Glutamatergic neuron (in vitro differentiated cells): ENCODE measurements at regions not wholly inside any gene's neighbourhood (a gene's known extent, or its start where the extent isn't known, plus 50 kb on each side); places are given as distances from the start of the nearest gene placed in this dataset.

Experiments used
- DNase-seq: peaks from one replicate; pipeline ENCODE4 v3.0.0; 2022
- H3K27ac Mint-ChIP-seq: one replicate; pipeline ENCODE4 v1.8.0; 2020; ENCODE audit warnings: mild to moderate bottlenecking, mixed read lengths, inconsistent platforms; ENCODE audit not compliant: unreplicated experiment
- H3K27me3 Mint-ChIP-seq: one replicate; pipeline ENCODE4 v1.8.0; 2020; ENCODE audit warnings: mild to moderate bottlenecking, moderate library complexity, mixed read lengths, inconsistent platforms; ENCODE audit not compliant: unreplicated experiment
- H3K36me3 Mint-ChIP-seq: one replicate; pipeline ENCODE4 v1.8.0; 2020; ENCODE audit warnings: mild to moderate bottlenecking, mixed read lengths, inconsistent platforms; ENCODE audit not compliant: unreplicated experiment
- H3K4me1 Mint-ChIP-seq: one replicate; pipeline ENCODE4 v1.8.0; 2020; ENCODE audit warnings: mild to moderate bottlenecking, low read depth, mixed read lengths, inconsistent platforms; ENCODE audit not compliant: unreplicated experiment
- H3K4me3 Mint-ChIP-seq: one replicate; pipeline ENCODE4 v1.8.0; 2020; ENCODE audit warnings: mild to moderate bottlenecking, mixed read lengths, inconsistent platforms; ENCODE audit not compliant: unreplicated experiment
- H3K9me3 Mint-ChIP-seq: one replicate; pipeline ENCODE4 v1.8.0; 2020; ENCODE audit warnings: mild to moderate bottlenecking, moderate library complexity, mixed read lengths, inconsistent platforms; ENCODE audit not compliant: unreplicated experiment
- CTCF ChIP-seq: fragments of 200-600 bp; sonication (generic); IDR thresholded peaks from one replicate; pipeline ENCODE4 v1.5.0; 2021; ENCODE audit not compliant: partially characterized antibody, unreplicated experiment

GRCh38 chr1:238360474-238360873 is 469.8 kb upstream of the ZP4 start:
- no peak overlapping the region for H3K27ac Mint-ChIP-seq
- H3K9me3 Mint-ChIP-seq, result no peaks in the 10 kb centered on the region
- TF ChIP-seq CTCF, result no peak
- H3K4me3 Mint-ChIP-seq, result no peak overlapping the region
- no peaks in the 10 kb centered on the region for H3K27me3 Mint-ChIP-seq
- DNase-seq, result no peak
- peaks cover 1% of the 10 kb centered on the region for H3K36me3 Mint-ChIP-seq
- H3K4me1 Mint-ChIP-seq, result no peaks in the 10 kb centered on the region

DNA sequence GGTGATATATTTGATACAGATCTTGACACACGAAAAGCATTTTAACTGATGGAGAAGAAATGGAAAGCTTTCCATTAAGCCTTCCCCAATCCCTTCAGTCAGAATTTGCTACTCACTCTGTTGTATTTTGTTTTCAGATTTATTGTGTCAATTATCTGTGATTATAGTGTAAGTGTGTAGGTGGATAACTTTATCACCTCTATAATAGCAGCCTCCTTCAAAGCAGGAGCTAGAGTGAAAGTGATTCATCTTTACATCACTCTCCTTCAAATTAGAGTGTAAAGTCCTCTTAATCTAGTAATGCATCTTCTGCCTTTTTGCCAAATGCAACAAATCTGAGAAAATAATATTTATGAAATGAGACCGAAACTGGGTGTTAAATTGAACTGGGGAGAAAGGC is 459.7 kb upstream of the ZP4 start:
- Mint-ChIP-seq H3K36me3 (peaks cover 3% of the 10 kb centered on the region), H3K27me3 (peaks cover 4% of the 10 kb centered on the region), H3K9me3 (peaks cover 2% of the 10 kb centered on the region), H3K27ac (no peak overlapping the region), H3K4me1 (no peaks in the 10 kb centered on the region), H3K4me3 (no peak overlapping the region)
- TF ChIP-seq CTCF, result no peak
- DNase-seq, result no peak

DNA sequence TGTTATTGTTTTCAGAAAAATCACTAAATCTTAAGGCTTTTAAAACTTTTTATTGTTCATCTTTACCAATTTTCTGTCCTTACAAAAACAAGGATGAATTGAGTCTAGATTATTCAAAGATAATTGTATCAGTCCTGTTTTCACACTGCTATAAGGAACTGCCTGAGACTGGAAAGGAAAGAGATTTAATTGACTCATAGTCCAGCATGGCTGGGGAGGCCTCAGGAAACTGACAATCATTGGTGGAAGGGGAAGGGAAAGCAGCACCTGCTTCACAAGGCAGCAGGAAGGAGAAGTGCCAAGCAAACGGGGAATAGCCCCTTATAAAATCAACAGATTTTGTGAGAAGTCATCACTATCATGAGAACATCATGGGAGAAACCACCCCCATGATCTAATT is 455.6 kb upstream of the ZP4 start:
- no peak for TF ChIP-seq CTCF
- Mint-ChIP-seq H3K27ac (no peak overlapping the region), H3K9me3 (peaks cover 2% of the 10 kb centered on the region), H3K36me3 (no peaks in the 10 kb centered on the region), H3K4me3 (no peak overlapping the region), H3K27me3 (peaks cover 4% of the 10 kb centered on the region), H3K4me1 (no peaks in the 10 kb centered on the region)
- no peak for DNase-seq

DNA sequence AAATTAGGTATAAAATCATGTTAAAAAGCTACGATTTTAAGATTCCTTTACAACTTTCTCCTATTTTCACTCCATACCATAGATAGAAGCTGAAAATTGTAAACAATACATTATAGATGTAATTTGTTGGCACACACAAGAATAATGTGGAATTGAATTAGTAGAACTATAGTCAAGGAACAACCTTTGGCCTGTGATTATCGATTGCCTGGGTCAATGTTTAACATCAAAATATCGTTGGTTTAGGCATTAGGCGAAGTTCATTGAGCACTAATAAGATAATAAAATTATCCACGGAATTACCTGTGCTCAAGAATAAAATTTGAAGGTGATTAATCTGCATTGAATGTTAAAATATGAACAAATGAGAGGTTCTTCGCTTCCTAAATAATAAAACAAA is 455.1 kb upstream of the ZP4 start:
- H3K4me1 Mint-ChIP-seq, result no peaks in the 10 kb centered on the region
- no peak for DNase-seq
- peaks cover under 1% of the 10 kb centered on the region for H3K9me3 Mint-ChIP-seq
- peaks cover 4% of the 10 kb centered on the region for H3K27me3 Mint-ChIP-seq
- no peak for TF ChIP-seq CTCF
- H3K27ac Mint-ChIP-seq, result no peak overlapping the region
- H3K4me3 Mint-ChIP-seq, result no peak overlapping the region
- H3K36me3 Mint-ChIP-seq, result no peaks in the 10 kb centered on the region

GRCh38 chr1:238343852-238344251 is 453.1 kb upstream of the ZP4 start:
- Mint-ChIP-seq H3K4me3 (no peak overlapping the region), H3K27me3 (peaks cover 2% of the 10 kb centered on the region), H3K9me3 (no peaks in the 10 kb centered on the region), H3K4me1 (no peaks in the 10 kb centered on the region), H3K36me3 (no peaks in the 10 kb centered on the region), H3K27ac (no peak overlapping the region)
- DNase-seq, result no peak
- TF ChIP-seq CTCF, result no peak
